Transverse colon (tissue), 4 donors: ENCODE measurements at regions not wholly inside any gene's neighbourhood (a gene's known extent, or its start where the extent isn't known, plus 50 kb on each side); places are given as distances from the start of the nearest gene placed in this dataset.

Experiments used
- DNase-seq: peaks from one replicate; pipeline ENCODE4 v3.0.0-alpha.2; 2019
- H3K27ac ChIP-seq, 4 donors: fragments of 200-600 bp; sonication (generic); 2 replicates each; pipeline ENCODE4 v1.5.1; 2016 to 2018; ENCODE audit warnings: inconsistent platforms in 4 of 4
- H3K27me3 ChIP-seq: fragments of 200-600 bp; sonication (generic); 2 replicates; pipeline ENCODE4 v1.5.1; 2017; ENCODE audit warnings: inconsistent platforms
- H3K36me3 ChIP-seq, 4 donors: fragments of 200-600 bp; sonication (generic); 2 replicates each; pipeline ENCODE4 v1.5.1; 2017 to 2019; ENCODE audit warnings: inconsistent platforms in 4 of 4
- H3K4me1 ChIP-seq, 4 donors: fragments of 200-600 bp; sonication (generic); 2 replicates each; pipeline ENCODE4 v1.5.1; 2017 to 2020; ENCODE audit warnings: inconsistent platforms in 4 of 4
- H3K4me3 ChIP-seq, 4 donors: fragments of 200-600 bp; sonication (generic); 1 replicate in 1 of 4; 2 replicates in 3 of 4; pipeline versions ENCODE4 v1.5.1 to v1.6.1; 2017 to 2019; ENCODE audit warnings: inconsistent platforms in 4 of 4
- H3K9me3 ChIP-seq, 2 donors: fragments of 200-600 bp; sonication (generic); 2 replicates each; pipeline ENCODE4 v1.5.1; 2017 to 2019; ENCODE audit warnings: inconsistent platforms in 2 of 2
- EP300 ChIP-seq: sonication (generic); formaldehyde crosslinking; IDR thresholded peaks from one replicate; pipeline ENCODE4 v1.6.1; 2017; ENCODE audit warnings: antibody characterized with exemption, low read depth
- POLR2A ChIP-seq: fragments of 450-650 bp; IDR thresholded peaks from one replicate; pipeline ENCODE4 v1.6.1; 2016; ENCODE audit warnings: antibody characterized with exemption, mild to moderate bottlenecking, moderate library complexity
- POLR2AphosphoS5 ChIP-seq, 3 donors: sonication (generic); formaldehyde crosslinking; IDR thresholded peaks; one replicate each; pipeline ENCODE4 v1.6.1; 2016; ENCODE audit warnings: antibody characterized with exemption in 3 of 3
- WGBS, 2 donors: methylation state at CpG; one replicate each; pipeline ENCODE4 v1.1.5; 2018; ENCODE audit warnings: low coverage in 1 of 2; 5-methylcytosine and 5-hydroxymethylcytosine counted together
- in situ Hi-C, 4 donors: fragments of 200-750 bp; cut with MboI; loops; one replicate each; pipeline versions ENCODE4 v1.15.0 to v1.15.1; 2017; ENCODE audit warnings: low sequenced_read_pairs in 3 of 4, low pct_ligation_motif_present in 1 of 4, low pct_unique_long_range_greater_than_20kb in 1 of 4
- intact Hi-C: fragments of 100-400 bp; cut with DNase I; formaldehyde crosslinking; loops from one replicate; pipeline ENCODE4 v1.15.1; 2023; ENCODE audit warnings: low total_unique reads
- TF ChIP-seq, protein P1 (sequence below), 5 experiments: fragments of 200-600 bp in 3 of 5; fragments of 450-650 bp in 2 of 5; sonication (generic) in 3 of 5; IDR thresholded peaks; 1 replicate in 2 of 5; 2 replicates in 3 of 5; pipeline ENCODE4 v1.5.1; 2016 to 2017; ENCODE audit warnings: antibody characterized with exemption in 5 of 5, inconsistent platforms in 3 of 5, mild to moderate bottlenecking in 2 of 5, moderate library complexity in 1 of 5

DNA sequence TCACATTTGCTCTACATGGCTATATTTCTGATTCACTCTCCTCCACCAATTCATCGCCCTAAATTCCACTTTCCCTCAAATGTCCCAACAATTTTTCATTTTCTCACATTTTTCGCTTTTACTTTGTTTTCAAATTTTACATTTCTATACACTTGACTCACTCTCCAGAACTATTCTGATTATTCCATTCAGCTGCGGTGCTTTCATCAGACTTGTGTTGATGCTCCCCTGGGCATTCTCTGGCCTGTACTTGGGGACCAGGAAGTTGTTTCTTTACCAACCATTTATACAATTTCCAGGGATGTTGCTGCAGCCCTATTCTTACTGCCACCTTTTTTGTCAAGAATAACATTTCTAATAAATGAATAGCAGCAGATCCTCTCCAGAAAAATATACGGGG lies 444.8 kb downstream of the MAFB start:
- intact Hi-C loops (no loop called here), in situ Hi-C loops (no loop called here)
- no peak for DNase-seq
- no peak for TF ChIP-seq POLR2A
- no peak for TF ChIP-seq POLR2AphosphoS5 (IDR thresholded peaks at IDR 0.05)
- TF ChIP-seq EP300, result no peak
- TF ChIP-seq, protein P1, sequence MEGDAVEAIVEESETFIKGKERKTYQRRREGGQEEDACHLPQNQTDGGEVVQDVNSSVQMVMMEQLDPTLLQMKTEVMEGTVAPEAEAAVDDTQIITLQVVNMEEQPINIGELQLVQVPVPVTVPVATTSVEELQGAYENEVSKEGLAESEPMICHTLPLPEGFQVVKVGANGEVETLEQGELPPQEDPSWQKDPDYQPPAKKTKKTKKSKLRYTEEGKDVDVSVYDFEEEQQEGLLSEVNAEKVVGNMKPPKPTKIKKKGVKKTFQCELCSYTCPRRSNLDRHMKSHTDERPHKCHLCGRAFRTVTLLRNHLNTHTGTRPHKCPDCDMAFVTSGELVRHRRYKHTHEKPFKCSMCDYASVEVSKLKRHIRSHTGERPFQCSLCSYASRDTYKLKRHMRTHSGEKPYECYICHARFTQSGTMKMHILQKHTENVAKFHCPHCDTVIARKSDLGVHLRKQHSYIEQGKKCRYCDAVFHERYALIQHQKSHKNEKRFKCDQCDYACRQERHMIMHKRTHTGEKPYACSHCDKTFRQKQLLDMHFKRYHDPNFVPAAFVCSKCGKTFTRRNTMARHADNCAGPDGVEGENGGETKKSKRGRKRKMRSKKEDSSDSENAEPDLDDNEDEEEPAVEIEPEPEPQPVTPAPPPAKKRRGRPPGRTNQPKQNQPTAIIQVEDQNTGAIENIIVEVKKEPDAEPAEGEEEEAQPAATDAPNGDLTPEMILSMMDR (IDR thresholded peaks at IDR 0.05), result no peak
- H3K4me1 ChIP-seq, result no peaks in the 10 kb centered on the region
- H3K27me3 ChIP-seq, result peaks cover 8% of the 10 kb centered on the region
- no peaks in the 10 kb centered on the region for H3K36me3 ChIP-seq
- no peak overlapping the region for H3K27ac ChIP-seq
- WGBS, 2 donors, result 81 to 94% methylated on average over 4 of the region's 4 CpGs
- H3K9me3 ChIP-seq, result no peaks in the 10 kb centered on the region
- no peak overlapping the region for H3K4me3 ChIP-seq

DNA sequence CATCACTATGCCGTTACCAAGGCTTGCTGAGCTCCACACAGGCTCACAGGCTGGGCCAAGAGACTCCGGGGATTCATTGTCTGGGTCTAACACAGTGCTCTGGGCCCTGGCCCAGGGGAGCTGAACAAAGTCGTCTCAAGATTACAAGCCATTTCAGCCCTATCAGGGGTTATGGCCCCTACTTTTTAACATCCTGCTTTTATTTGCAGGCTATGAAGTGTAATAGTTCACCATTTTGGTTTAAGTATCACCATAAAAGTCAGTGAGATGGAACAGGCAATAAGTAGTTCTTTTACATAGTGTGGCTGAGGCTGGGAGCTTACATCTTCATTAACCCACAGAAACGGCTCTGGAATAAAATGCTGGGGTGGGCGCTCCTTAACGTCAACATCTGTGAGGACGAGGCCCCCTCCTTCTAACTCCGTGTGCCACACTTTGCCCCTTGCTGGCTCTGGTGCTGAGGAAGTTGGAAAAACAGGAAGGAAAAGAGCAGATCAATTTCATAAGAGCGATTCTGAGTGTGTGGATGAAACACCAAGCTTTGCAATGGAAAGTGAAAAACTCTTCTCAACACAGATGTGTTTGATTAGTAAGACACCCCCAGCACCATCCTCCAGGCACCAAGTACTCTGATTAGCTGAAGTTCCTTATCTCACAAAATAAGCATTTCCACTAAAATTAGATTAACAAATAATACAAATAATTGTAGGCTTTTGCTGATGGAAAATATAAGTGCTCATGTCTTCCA lies 447.3 kb downstream of the MAFB start:
- Histone ChIP-seq H3K4me3 (no peak overlapping the region), H3K4me1 (no peaks in the 10 kb centered on the region), H3K27ac (no peak overlapping the region), H3K9me3 (no peaks in the 10 kb centered on the region), H3K36me3 (no peaks in the 10 kb centered on the region), H3K27me3 (peaks cover 8% of the 10 kb centered on the region)
- no peak for DNase-seq
- in situ Hi-C loops (no loop called here), intact Hi-C loops (no loop called here)
- TF ChIP-seq, protein P1 (IDR thresholded peaks at IDR 0.05), result no peak
- TF ChIP-seq POLR2A (no peak), POLR2AphosphoS5 (IDR thresholded peaks at IDR 0.05) (no peak), EP300 (no peak)
- 42 to 50% methylated on average over 1 to 9 of the region's 9 CpGs for WGBS, 2 donors

DNA sequence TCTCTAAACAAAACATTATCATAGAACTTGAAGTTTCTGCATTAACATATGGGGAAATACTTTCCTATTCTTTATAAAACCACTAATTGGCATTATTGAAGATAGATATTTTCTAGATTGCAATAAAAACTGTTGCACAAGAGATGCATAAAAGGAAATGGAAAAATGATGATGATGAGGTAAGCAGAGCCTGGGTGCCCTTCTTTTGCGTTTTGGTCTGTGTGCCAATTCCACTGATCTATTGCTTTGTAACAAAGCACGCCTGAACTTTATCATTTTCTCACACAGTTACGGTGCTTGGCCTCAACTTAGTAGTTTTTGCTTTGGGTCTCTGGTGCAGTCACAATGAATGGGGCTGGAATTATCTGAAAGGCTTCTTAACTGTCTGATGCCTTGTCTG lies 450.5 kb downstream of the MAFB start:
- H3K27me3 ChIP-seq, result peaks cover 8% of the 10 kb centered on the region
- H3K9me3 ChIP-seq, result no peaks in the 10 kb centered on the region
- no peaks in the 10 kb centered on the region for H3K4me1 ChIP-seq
- in situ Hi-C loops, result no loop called here
- H3K36me3 ChIP-seq, result no peaks in the 10 kb centered on the region
- TF ChIP-seq POLR2A, result no peak
- TF ChIP-seq POLR2AphosphoS5 (IDR thresholded peaks at IDR 0.05), result no peak
- TF ChIP-seq EP300, result no peak
- TF ChIP-seq, protein P1 (IDR thresholded peaks at IDR 0.05), result no peak
- intact Hi-C loops, result no loop called here
- WGBS, 2 donors, result 50 to 71% methylated on average over 1 to 3 of the region's 3 CpGs
- H3K4me3 ChIP-seq, result no peak overlapping the region
- no peak for DNase-seq
- H3K27ac ChIP-seq, result no peak overlapping the region

DNA sequence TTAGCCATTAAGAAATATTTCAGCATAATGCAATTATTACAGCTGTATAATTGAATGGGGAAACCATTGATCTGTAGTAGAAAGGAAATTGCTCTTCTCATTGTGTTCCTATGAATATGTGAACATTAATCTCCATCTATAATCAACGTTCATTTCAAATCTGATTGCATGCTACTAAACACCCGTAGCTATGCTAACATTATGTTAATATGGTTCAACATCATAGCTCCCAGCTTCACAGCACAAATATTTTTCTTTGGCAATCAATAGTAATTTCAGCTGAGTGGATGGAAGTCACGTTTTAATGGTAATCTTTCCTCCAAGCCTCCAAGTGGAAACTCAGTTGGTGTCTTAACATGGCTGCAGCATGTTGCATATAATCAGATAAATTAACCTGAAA lies 454.4 kb downstream of the MAFB start:
- Histone ChIP-seq H3K27me3 (no peaks in the 10 kb centered on the region), H3K9me3 (no peaks in the 10 kb centered on the region), H3K4me1 (no peaks in the 10 kb centered on the region), H3K27ac (no peak overlapping the region), H3K4me3 (no peak overlapping the region), H3K36me3 (no peaks in the 10 kb centered on the region)
- TF ChIP-seq EP300 (no peak), POLR2AphosphoS5 (IDR thresholded peaks at IDR 0.05) (no peak), POLR2A (no peak)
- TF ChIP-seq, protein P1 (IDR thresholded peaks at IDR 0.05), result no peak
- intact Hi-C loops, result no loop called here
- no peak for DNase-seq
- in situ Hi-C loops, result no loop called here
- 74 to 81% methylated on average over 3 of the region's 3 CpGs for WGBS, 2 donors
